COLO668 (cell line): ENCODE measurements at regions not wholly inside any gene's neighbourhood (a gene's known extent, or its start where the extent isn't known, plus 50 kb on each side); places are given as distances from the start of the nearest gene placed in this dataset.
"Not testable (repeated sequence)": the region's sequence is repeated elsewhere in the genome, so short reads cannot be mapped to it uniquely, and the experiment has no call there.

Source experiments
- DNase-seq: peaks from one replicate; lab custom pipeline; 2025; ENCODE audit not compliant: unreplicated experiment; lab: John Stamatoyannopoulos, UW

GRCh38 chr13:44853641-44854040 is 135.6 kb downstream of the NUFIP1 start:
- DNase-seq: peak; percentile 75

- DNase-seq: no peak
Observed at GRCh38 chr13:44848920-44849676, 140.2 kb downstream of the NUFIP1 start.

GRCh38 chr13:44845281-44846058 is 143.8 kb downstream of the NUFIP1 start:
- DNase-seq: not testable (repeated sequence)

GRCh38 chr13:44844786-44845185 is 144.5 kb downstream of the NUFIP1 start:
- DNase-seq: no peak

GRCh38 chr13:44843403-44843802 is 145.9 kb downstream of the NUFIP1 start:
- DNase-seq: no peak

- no peak for DNase-seq
Observed at GRCh38 chr13:44842158-44842557, 147.1 kb downstream of the NUFIP1 start.

GRCh38 chr13:44840131-44840530 is 149.1 kb downstream of the NUFIP1 start:
- DNase-seq: no peak

- no peak for DNase-seq
Observed at GRCh38 chr13:44837250-44837649, 152.0 kb downstream of the NUFIP1 start.

- no peak for DNase-seq
Observed at GRCh38 chr13:44834404-44834803, 154.9 kb downstream of the NUFIP1 start.

- DNase-seq: no peak
Observed at GRCh38 chr13:44833626-44834025, 155.6 kb downstream of the NUFIP1 start.

GRCh38 chr13:44833139-44833538 is 156.1 kb downstream of the NUFIP1 start:
- no peak for DNase-seq

GRCh38 chr13:44826591-44827350 is 162.5 kb downstream of the NUFIP1 start:
- peak; percentile 58 for DNase-seq

GRCh38 chr13:44825953-44826352 is 163.3 kb downstream of the NUFIP1 start:
- no peak for DNase-seq

- not testable (repeated sequence) for DNase-seq
Observed at GRCh38 chr13:44823555-44823954, 165.7 kb downstream of the NUFIP1 start.

GRCh38 chr13:44822291-44822690 is 167.0 kb downstream of the NUFIP1 start:
- DNase-seq: no peak

- DNase-seq: no peak
Observed at GRCh38 chr13:44819772-44820171, 169.5 kb downstream of the NUFIP1 start.

- no peak for DNase-seq
Observed at GRCh38 chr13:44819245-44819644, 170.0 kb downstream of the NUFIP1 start.

- DNase-seq: peak; percentile 54
Observed at GRCh38 chr13:44818428-44818827, 170.8 kb downstream of the NUFIP1 start.

GRCh38 chr13:44818016-44818415 is 171.3 kb downstream of the NUFIP1 start:
- DNase-seq: no peak

- no peak for DNase-seq
Observed at GRCh38 chr13:44817131-44817671, 172.1 kb downstream of the NUFIP1 start.

GRCh38 chr13:44816701-44817100 is 172.6 kb downstream of the NUFIP1 start:
- no peak for DNase-seq
